ENCODE measurements at regions not wholly inside any gene's neighbourhood (a gene's known extent, or its start where the extent isn't known, plus 50 kb on each side); places are given as distances from the start of the nearest gene placed in this dataset.

DNA sequence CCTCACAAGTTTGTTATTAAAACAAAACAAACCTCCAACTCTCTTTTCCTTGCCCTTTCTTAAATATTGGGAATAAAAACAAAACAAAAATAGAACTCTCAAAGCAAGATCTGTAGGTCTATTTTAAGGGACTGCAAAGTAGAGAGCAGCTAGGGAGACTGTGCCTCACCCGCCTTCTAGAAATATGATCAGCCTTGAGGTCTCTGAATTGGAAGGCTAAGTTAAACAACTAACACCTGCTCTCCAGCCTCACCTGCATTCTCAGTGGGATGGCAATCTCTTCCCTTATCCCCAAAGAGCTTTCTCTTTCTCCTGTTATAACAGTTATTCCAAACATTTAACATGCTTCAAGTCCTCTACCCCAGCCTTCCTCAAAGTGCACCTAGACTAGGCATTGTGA, 75.5 kb upstream of the TNR start:
- intact Hi-C loops (cut with DNase I): no loop called here
- Histone ChIP-seq H3K4me1 (replicated peaks) (no peaks in the 10 kb centered on the region), H3K27me3 (replicated peaks; ENCODE audit: insufficient read depth) (no peaks in the 10 kb centered on the region), H3K36me3 (no peaks in the 10 kb centered on the region), H3K9me3 (no peaks in the 10 kb centered on the region), H3K4me3 (no peak overlapping the region), H3K27ac (no peak overlapping the region)
- TF ChIP-seq, protein P1, sequence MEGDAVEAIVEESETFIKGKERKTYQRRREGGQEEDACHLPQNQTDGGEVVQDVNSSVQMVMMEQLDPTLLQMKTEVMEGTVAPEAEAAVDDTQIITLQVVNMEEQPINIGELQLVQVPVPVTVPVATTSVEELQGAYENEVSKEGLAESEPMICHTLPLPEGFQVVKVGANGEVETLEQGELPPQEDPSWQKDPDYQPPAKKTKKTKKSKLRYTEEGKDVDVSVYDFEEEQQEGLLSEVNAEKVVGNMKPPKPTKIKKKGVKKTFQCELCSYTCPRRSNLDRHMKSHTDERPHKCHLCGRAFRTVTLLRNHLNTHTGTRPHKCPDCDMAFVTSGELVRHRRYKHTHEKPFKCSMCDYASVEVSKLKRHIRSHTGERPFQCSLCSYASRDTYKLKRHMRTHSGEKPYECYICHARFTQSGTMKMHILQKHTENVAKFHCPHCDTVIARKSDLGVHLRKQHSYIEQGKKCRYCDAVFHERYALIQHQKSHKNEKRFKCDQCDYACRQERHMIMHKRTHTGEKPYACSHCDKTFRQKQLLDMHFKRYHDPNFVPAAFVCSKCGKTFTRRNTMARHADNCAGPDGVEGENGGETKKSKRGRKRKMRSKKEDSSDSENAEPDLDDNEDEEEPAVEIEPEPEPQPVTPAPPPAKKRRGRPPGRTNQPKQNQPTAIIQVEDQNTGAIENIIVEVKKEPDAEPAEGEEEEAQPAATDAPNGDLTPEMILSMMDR (IDR thresholded peaks at IDR 0.05): no peak
- TF ChIP-seq POLR2AphosphoS5 (IDR thresholded peaks at IDR 0.05) (no peak), POLR2A (IDR thresholded peaks at IDR 0.05) (no peak)
- DNase-seq (ENCODE audit: low spot score): no peak
- 35% methylated on average over 1 of the region's 1 CpG for WGBS

DNA sequence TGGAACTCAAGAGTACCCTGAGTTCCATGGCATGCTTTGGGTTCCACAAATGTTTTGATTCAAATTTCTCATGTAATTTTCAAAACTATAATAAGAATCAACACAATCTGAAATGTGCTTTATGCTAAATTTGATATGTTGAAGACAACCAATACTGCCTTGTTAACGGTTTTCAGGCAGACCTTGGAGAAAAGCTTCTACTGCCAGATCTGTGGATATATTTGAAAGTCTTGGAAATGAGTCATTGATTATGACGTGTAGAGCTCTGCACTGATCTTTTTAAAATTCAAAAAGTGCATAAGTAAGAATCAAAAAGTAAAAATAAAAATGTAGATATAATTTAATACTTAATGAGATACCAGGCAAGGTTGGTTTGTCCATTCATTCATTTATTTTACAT, 74.0 kb upstream of the TNR start:
- no peak for DNase-seq (ENCODE audit: low spot score)
- Histone ChIP-seq H3K4me1 (replicated peaks) (no peaks in the 10 kb centered on the region), H3K36me3 (no peaks in the 10 kb centered on the region), H3K27ac (no peak overlapping the region), H3K27me3 (replicated peaks; ENCODE audit: insufficient read depth) (no peaks in the 10 kb centered on the region), H3K4me3 (no peak overlapping the region), H3K9me3 (no peaks in the 10 kb centered on the region)
- no peak for TF ChIP-seq POLR2A (IDR thresholded peaks at IDR 0.05)
- TF ChIP-seq, protein P1 (IDR thresholded peaks at IDR 0.05): no peak
- TF ChIP-seq POLR2AphosphoS5 (IDR thresholded peaks at IDR 0.05): no peak
- 80% methylated on average over 2 of the region's 2 CpGs for WGBS
- intact Hi-C loops (cut with DNase I): no loop called here

DNA sequence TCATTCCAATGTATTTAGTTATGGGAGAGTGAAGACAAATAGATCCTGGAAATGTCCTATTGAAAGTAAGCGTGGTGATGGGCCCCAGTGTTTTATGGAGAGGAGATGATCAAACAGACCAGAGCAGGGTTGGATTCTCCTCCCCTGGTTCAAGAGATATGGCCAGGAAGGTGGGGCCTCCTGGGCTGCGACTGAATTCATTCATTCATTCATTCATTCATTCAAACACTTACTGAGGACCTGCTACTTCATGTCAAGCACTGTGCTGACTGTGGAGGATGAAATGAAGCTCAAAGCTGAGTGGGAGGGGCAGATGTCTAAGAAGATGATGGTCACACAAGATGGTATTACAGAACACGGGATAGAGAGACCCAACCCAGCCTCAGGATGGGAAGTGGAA, 71.5 kb upstream of the TNR start:
- Histone ChIP-seq H3K36me3 (no peaks in the 10 kb centered on the region), H3K27ac (no peak overlapping the region), H3K9me3 (no peaks in the 10 kb centered on the region), H3K4me3 (no peak overlapping the region), H3K4me1 (replicated peaks) (no peaks in the 10 kb centered on the region), H3K27me3 (replicated peaks; ENCODE audit: insufficient read depth) (no peaks in the 10 kb centered on the region)
- no peak for DNase-seq (ENCODE audit: low spot score)
- 42% methylated on average over 3 of the region's 3 CpGs for WGBS
- intact Hi-C loops (cut with DNase I): no loop called here
- TF ChIP-seq, protein P1 (IDR thresholded peaks at IDR 0.05): no peak
- TF ChIP-seq POLR2AphosphoS5 (IDR thresholded peaks at IDR 0.05): no peak
- no peak for TF ChIP-seq POLR2A (IDR thresholded peaks at IDR 0.05)

DNA sequence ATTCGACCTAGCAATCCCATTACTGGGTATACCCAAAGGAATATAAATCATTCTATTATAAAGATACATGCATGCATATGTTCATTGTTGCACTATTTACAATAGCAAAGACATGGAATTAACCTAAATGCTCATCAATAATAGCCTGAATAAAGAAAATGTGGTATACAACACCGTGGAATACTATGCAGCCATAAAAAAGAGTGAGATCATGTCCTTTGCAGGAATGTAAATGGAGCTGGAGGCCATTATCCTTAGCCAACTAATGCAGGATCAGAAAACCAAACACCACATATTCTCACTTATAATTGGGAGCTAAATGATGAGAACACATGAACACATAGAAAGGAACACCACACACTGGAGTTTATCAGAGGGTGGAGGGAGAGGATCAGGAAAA, 69.5 kb upstream of the TNR start:
- Histone ChIP-seq H3K27ac (no peak overlapping the region), H3K9me3 (no peaks in the 10 kb centered on the region), H3K4me1 (replicated peaks) (no peaks in the 10 kb centered on the region), H3K4me3 (no peak overlapping the region), H3K27me3 (replicated peaks; ENCODE audit: insufficient read depth) (no peaks in the 10 kb centered on the region), H3K36me3 (no peaks in the 10 kb centered on the region)
- WGBS: 88% methylated on average over 2 of the region's 2 CpGs
- TF ChIP-seq POLR2A (IDR thresholded peaks at IDR 0.05) (no peak), POLR2AphosphoS5 (IDR thresholded peaks at IDR 0.05) (no peak)
- TF ChIP-seq, protein P1 (IDR thresholded peaks at IDR 0.05): no peak
- DNase-seq (ENCODE audit: low spot score): no peak
- intact Hi-C loops (cut with DNase I): no loop called here

DNA sequence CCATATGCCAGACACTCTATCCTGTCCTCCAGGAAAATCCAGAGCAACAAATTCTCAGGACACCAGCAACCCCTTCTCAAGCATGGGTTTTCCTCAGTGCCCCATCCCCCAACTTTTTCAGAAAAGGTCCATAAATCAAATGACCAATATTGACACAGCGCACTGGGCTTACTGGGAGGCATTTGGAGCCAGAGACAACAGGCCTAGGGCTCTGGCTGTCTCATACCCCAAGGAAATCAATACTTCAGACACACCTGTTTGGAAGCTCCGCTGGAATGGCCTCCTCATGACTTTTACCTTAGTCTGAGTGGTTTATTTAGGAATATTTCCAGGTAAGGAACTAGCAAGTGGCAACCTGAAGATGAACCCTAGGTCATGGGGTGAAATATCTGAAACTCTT, 66.9 kb upstream of the TNR start:
- H3K4me1 ChIP-seq (replicated peaks): no peaks in the 10 kb centered on the region
- no peak overlapping the region for H3K4me3 ChIP-seq
- no peaks in the 10 kb centered on the region for H3K27me3 ChIP-seq (replicated peaks; ENCODE audit: insufficient read depth)
- DNase-seq (ENCODE audit: low spot score): no peak
- intact Hi-C loops (cut with DNase I): no loop called here
- no peaks in the 10 kb centered on the region for H3K9me3 ChIP-seq
- no peak overlapping the region for H3K27ac ChIP-seq
- TF ChIP-seq POLR2A (IDR thresholded peaks at IDR 0.05) (no peak), POLR2AphosphoS5 (IDR thresholded peaks at IDR 0.05) (no peak)
- TF ChIP-seq, protein P1 (IDR thresholded peaks at IDR 0.05): no peak
- 94% methylated on average over 2 of the region's 2 CpGs for WGBS
- no peaks in the 10 kb centered on the region for H3K36me3 ChIP-seq

Measured in prostate gland (tissue), 2 donors.